K562 (cell line): ENCODE measurements at regions not wholly inside any gene's neighbourhood (a gene's known extent, or its start where the extent isn't known, plus 50 kb on each side); places are given as distances from the start of the nearest gene placed in this dataset.

Experiments used
- CBX5 ChIP-seq: IDR thresholded peaks from 2 replicates; pipeline ENCODE4 v1.6.1; 2014; ENCODE audit warnings: low read depth, borderline replicate concordance
- EZH2 ChIP-seq: IDR thresholded peaks from 2 replicates; pipeline ENCODE4 v1.6.1; 2012; ENCODE audit warnings: low read depth, mild to moderate bottlenecking, inconsistent platforms, low read length, borderline replicate concordance
- HLTF ChIP-seq: fragments of 450-650 bp; IDR thresholded peaks from 2 replicates; pipeline ENCODE4 v1.6.1; 2016
- ILK ChIP-seq: fragments of 450-650 bp; IDR thresholded peaks from 2 replicates; pipeline ENCODE4 v1.6.1; 2016; ENCODE audit warnings: missing genetic modification characterization, low read depth, mild to moderate bottlenecking, missing compliant biosample characterization, moderate library complexity, borderline replicate concordance
- IRF9 ChIP-seq: fragments of 450-650 bp; IDR thresholded peaks from 2 replicates; pipeline ENCODE4 v1.6.1; 2016; ENCODE audit warnings: missing biosample characterization, missing genetic modification characterization
- KAT7 ChIP-seq: sonication (generic); formaldehyde crosslinking; IDR thresholded peaks from 2 replicates; pipeline ENCODE4 v1.8.0; 2022; ENCODE audit warnings: missing genetic modification reagents, mild to moderate bottlenecking, borderline replicate concordance
- MGA ChIP-seq: fragments of 450-650 bp; IDR thresholded peaks from 2 replicates; pipeline ENCODE4 v1.6.1; 2016; ENCODE audit warnings: mild to moderate bottlenecking, moderate library complexity
- NBN ChIP-seq: fragments of 450-650 bp; IDR thresholded peaks from 2 replicates; pipeline ENCODE4 v1.6.1; 2016; ENCODE audit warnings: low read depth, mild to moderate bottlenecking
- NFE2L1 ChIP-seq: fragments of 450-650 bp; IDR thresholded peaks from 2 replicates; pipeline ENCODE4 v1.6.1; 2016; ENCODE audit warnings: missing genetic modification characterization, low read depth, mild to moderate bottlenecking, missing compliant biosample characterization, moderate library complexity, borderline replicate concordance
- PHB2 ChIP-seq: fragments of 450-650 bp; IDR thresholded peaks from 2 replicates; pipeline ENCODE4 v1.6.1; 2017; ENCODE audit warnings: low read depth
- SUPT5H ChIP-seq: fragments of 450-650 bp; IDR thresholded peaks from 2 replicates; pipeline ENCODE4 v1.6.1; 2016
- TCF7L2 ChIP-seq: fragments of 150-350 bp; IDR thresholded peaks from 2 replicates; pipeline ENCODE4 v1.6.1; 2016; ENCODE audit warnings: low read depth, mild to moderate bottlenecking, low read length, moderate library complexity
- TRIM25 ChIP-seq: fragments of 450-650 bp; IDR thresholded peaks from 2 replicates; pipeline ENCODE4 v1.7.0; 2016; ENCODE audit warnings: borderline replicate concordance
- ZNF121 ChIP-seq: sonication (generic); formaldehyde crosslinking; conservative IDR thresholded peaks from 2 replicates; pipeline ENCODE4 v1.8.0; 2022; ENCODE audit warnings: missing genetic modification reagents
- ZNF766 ChIP-seq: fragments of 200-800 bp; sonication (Bioruptor generic); conservative IDR thresholded peaks from 2 replicates; pipeline ENCODE4 v1.6.1; 2016; ENCODE audit warnings: missing genetic modification characterization, missing compliant biosample characterization

GRCh38 chr10:15433850-15434537 is 62.9 kb upstream of the FAM171A1 start (continued):
- TF ChIP-seq MGA (no peak), NBN (peak; percentile 93), ZNF121 (CRISPR knock-in tag) (no peak), TRIM25 (peak; percentile 80; the same call in 1 of the 2 replicates), NFE2L1 (peak; percentile 22; the same call in 1 of the 2 replicates), KAT7 (no peak), CBX5 (no peak), IRF9 (tag) (0 out of 2 replicates have a peak, but pooled peaks have one; percentile 45), ZNF766 (CRISPR knock-in tag) (no peak), ILK (tag) (no peak), TCF7L2 (no peak), SUPT5H (0 out of 2 replicates have a peak, but pooled peaks have one; percentile 30), EZH2 (no peak), PHB2 (peak; percentile 52; the same call in 1 of the 2 replicates), HLTF (peak; percentile 97)
